HG03571 (cell line): ENCODE measurements at regions not wholly inside any gene's neighbourhood (a gene's known extent, or its start where the extent isn't known, plus 50 kb on each side); places are given as distances from the start of the nearest gene placed in this dataset.

Source experiments
- ATAC-seq: cut with Tn5 transposase; IDR thresholded peaks from one replicate; pipeline ENCODE4 v1.9.1; 2021; ENCODE audit not compliant: unreplicated experiment

DNA sequence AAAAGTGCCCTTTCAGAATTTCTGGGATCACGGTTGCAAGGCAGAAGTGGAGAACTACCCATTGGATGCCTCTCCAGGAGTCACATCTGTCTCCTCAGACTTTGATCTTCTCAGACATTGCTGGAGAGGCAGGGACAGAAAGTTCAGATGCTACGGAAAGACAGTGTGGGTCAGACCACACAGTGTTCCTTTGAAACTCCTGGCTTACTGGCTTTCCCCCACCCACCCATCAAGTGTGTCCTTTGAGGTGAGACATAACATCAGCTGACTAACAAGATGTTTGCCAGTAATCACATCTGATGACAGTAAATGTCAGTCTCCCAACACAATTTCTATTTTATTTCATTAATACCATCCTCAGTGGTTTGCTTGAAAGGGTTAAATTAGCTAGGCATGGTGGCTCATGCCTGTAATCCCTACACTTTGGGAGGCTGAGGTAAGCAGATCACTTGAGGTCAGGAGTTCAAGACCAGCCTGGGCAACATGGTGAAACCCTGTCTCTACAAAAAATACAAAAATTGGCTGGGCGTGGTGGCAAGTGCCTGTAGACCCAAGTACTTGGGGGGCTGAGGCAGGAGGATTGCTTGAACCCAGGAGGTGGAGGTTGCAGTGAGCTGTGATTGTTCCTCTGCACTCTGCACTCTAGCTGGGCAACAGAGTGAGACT lies 67.2 kb upstream of the SNX9 start:
- no peak for ATAC-seq

GRCh38 chr6:157756708-157757429 lies 66.2 kb upstream of the SNX9 start:
- no peak for ATAC-seq

DNA sequence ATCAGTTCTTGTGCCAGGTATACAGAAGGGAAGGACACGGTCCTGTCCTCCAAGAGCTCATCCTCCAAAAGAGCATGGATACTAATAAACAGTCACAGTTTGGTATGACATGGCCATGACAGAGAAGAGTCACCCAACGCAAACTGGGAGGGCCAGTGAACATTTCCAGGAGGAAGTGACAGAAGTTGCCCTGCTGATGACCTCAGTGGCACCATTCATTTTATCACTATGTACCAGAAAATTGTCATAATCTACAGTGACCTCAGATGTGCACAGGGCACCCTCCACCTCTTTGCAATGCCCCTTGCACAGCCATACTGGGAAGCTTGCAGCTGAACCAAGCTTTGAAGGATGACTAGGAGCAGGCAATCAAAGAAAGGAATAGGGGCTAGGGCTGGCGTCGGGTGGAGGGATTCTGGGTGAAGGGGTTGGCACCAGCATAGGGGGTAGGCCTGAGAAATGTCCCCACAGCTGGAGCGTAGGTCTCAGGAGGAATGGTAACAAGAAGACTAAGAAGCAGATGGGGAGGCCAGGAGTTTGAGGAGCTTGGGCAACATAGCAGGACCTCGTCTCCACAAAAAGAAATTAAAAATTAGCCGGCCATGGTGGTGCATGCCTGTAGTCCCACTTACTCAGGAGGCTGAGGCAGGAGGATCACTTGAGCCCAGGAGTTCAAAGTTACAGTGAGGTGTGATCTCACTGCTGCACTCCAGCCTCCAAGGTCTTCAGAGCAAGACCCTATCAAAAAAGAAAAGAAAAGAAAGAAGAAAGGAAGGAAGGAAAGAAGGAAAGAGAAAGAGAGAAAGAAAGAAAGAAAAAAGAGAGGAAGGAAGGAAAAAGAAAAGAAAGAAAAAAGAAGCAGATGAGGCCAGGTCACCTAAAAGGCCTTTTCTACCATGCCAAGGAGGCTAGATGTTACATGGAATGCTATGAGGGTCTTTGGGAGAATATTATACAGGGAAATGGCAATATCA lies 65.3 kb upstream of the SNX9 start:
- ATAC-seq: no peak

DNA sequence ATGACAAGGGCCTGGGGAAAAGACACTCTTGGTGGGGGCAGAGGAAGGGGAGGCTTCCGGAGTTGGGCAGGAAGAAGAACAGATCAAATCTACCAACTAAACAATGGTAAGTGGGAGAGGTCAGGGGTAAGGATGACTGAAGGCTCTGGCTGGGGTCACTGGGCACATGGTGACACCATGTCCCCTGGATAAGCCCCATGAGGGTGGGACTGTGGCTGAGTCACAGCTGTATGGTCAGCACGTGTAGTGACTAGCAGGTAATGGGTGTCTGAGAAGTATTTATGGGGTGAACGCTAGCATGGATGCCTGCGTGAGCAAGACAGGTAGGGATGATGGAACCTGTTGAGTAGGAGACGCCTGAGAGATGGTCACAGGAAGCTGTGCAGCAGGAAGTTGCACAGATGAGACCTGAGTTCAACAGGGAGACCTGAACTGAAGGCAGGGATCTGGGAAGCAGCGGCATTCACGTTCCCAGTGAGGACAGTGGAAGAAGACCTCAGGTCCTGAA lies 64.5 kb upstream of the SNX9 start:
- no peak for ATAC-seq

- ATAC-seq: no peak
Observed at GRCh38 chr6:157759028-157759427, 64.0 kb upstream of the SNX9 start.

DNA sequence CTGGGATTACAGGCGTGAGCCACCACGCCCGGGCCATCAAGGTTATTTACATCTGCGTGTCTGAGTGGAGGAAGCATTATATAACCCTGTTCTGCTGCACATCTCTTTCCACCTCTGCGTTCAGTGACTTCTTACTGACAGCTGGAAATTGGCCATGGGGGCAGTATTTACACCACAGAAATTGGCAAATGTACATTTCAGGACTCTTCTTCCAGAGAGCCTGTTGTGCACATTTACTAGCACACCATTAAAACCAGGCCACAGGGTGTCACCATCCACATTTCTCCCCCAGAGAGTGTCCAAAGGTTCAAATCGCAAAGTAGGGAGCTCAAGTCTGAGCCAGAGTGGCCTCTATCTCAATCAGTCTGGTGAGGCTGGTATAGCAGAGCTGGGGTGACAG lies 62.9 kb upstream of the SNX9 start:
- no peak for ATAC-seq

DNA sequence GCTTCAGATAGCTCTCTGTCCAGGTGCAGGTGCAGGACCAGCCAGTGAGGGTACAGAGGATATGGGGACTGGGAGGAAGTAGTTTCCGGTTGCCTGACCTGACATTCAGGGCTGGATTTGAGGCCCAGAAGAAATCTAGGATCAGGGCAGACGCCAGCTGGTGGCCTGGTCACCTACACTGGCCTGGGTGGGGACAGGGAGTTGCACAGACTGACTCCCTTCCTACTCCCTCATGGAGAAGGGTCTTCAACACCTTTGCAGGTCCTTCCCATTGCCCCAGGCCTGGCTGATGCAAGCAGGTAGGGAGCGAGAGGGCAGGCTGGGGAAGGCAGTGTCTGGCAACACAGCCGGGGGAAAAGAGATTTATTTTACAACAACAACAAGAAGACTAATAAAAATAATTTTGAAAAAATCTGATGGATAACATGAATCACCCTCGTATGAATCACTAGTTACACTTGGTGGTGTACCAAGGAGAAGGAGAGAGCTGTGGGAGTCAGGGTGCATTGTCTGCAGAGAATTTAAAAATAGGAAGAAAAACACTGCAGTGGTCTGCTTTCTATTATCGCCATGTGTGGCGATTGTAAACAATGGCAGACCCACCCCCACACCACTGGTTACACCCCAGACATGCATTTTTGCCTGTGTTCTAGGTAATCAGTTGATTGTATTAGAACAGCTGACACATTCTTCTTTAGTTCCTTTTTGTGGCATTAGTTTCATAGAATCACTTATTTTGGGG lies 62.3 kb upstream of the SNX9 start:
- ATAC-seq: peak; percentile 2

DNA sequence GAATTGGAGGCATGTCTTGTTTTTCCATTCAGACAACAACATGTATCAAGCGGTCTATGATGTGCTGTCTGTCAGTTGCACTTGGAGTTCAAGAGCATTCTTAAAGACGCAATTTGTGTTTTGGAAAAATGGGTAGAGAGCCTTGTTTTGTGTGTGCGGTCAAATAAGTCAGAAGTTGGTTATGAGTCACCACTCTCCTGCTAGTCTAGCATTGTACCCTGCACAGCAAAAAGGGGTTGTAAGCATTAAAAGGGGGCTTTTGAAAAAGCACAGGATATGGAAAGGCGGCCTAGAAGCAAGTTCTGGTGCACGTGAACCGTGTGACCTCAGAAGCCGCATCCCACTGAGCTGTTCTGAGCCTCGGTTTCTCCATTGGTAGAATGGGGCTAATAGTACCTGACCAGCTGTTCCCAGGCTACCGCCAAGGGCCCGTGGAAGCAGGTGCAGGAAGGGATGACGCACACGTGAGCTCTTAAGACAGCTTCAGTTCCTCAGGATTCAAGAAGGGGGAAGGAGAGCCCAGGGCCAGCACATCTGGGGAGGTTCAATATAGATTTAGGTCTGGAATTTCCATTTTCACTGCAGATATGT lies 61.6 kb upstream of the SNX9 start:
- peak; percentile 41 for ATAC-seq

- no peak for ATAC-seq
Observed at GRCh38 chr6:157761926-157762325, 61.1 kb upstream of the SNX9 start.

- no peak for ATAC-seq
Observed at GRCh38 chr6:157762636-157763035, 60.4 kb upstream of the SNX9 start.

DNA sequence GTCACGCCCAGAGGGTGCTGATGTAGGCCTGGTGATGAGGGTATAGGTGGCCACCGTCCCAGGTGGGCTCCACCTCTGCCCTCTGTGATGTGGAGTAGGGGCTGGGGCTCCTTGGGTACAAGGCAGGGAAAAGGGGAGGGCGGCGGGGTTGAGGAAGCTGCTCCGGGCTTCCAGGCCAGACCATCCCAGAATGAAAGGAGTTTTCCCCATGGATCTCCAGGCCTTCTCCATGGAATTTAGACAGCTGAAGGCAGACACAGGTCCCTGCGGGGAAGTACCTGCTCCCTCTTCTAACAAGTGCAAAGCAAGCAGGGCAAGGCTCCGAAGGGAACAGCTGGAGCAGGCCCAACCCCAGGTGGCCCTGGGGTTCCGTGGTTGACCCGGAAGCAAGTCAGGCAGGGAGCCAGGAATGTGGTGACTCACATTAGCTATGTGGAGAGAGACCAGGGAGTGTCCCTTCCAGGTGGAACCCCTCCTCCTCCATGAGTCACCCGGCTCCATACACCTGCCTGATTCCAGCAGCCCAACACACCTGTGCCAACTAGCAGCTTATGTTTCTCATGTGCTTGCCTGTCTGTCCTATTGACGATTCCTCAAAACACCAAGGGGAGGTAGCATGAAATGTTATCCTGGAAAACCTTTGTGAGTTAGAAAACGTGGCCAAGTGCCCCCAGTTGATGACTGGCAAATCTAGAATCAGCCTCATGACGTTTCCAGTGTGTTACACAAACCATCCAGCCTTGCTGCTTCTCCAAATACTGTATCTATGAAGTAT lies 59.7 kb upstream of the SNX9 start:
- no peak for ATAC-seq

DNA sequence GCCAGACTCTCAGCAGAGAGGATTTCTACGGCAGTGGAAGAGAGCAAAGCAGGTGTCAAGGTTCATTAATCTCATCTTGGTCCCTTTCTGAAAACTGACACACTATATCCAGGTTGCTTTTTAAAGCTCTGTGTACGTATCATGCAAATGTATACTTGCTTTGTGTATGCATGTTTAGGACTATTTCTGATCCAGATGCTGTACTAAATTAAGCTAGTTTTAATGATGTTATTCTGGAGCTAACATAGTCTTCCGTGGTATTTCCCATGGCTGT lies 59.2 kb upstream of the SNX9 start:
- ATAC-seq: no peak

DNA sequence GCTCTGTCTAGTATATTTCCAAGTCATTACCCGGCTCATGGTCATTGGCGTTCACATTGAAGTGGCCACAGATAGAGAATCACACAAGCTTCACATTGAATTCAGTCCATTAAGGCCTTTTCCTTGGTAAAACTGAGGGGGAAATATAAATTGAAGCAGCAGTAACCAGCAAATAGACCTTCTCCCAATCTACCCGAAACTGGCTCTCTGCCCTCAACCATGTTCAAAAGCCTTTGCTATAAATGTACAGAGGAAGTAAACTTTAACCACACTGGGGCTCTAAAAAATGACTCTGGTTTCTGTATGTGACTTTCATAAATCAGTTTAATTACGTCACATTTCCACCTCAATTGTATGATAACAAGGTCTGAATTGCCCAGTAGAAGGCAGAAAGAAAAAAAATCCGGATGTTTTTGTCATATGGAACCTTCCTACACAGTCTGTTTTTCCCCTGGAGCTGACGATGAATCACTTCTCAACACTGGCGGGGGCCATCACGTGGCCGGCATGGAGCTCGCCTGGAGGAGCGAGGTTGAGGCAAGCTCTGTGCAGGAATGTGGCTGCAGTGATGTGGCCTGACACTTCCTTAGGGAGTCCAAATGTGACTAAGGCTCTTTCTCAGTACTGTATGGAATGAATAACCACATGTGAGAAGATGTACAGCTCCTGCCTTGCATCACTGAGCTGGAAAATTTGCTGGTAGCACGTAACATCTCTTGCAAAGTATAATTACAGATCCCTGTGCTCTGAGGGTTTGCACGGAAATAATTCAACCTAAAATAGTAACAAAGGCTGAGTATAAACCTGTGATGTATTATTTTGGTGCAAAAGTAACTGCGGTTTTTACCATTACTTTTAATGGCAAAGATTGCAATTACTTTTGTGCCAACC lies 58.6 kb upstream of the SNX9 start:
- ATAC-seq: peak; percentile 43

GRCh38 chr6:157766901-157767774 lies 55.9 kb upstream of the SNX9 start:
- no peak for ATAC-seq

GRCh38 chr6:157767775-157768156 lies 55.3 kb upstream of the SNX9 start:
- ATAC-seq: no peak

GRCh38 chr6:157768304-157768703 lies 54.7 kb upstream of the SNX9 start:
- no peak for ATAC-seq

GRCh38 chr6:157768863-157769551 lies 54.0 kb upstream of the SNX9 start:
- ATAC-seq: no peak
